SK-N-SH treated with all-trans-retinoic acid at 6 μM for 48 hours (cell line): ENCODE measurements at regions not wholly inside any gene's neighbourhood (a gene's known extent, or its start where the extent isn't known, plus 50 kb on each side); places are given as distances from the start of the nearest gene placed in this dataset.

Source experiments
- ARNTL ChIP-seq: fragments of 450-650 bp; formaldehyde crosslinking; IDR thresholded peaks from 2 replicates; pipeline ENCODE4 v1.5.0; 2020; ENCODE audit warnings: low read depth, mild to moderate bottlenecking, moderate library complexity, borderline replicate concordance
- TOX ChIP-seq: fragments of 250-450 bp; sonication (Bioruptor Pico); IDR thresholded peaks from 2 replicates; pipeline ENCODE4 v1.8.0; 2021; ENCODE audit warnings: mild to moderate bottlenecking, moderate library complexity, borderline replicate concordance

- TF ChIP-seq TOX (no peak), ARNTL (CRISPR knock-in tag) (no peak)
These were observed 145.4 kb upstream of the TSHZ2 start for GRCh38 chr20:52826722-52827121.
